ENCODE measurements at regions not wholly inside any gene's neighbourhood (a gene's known extent, or its start where the extent isn't known, plus 50 kb on each side); places are given as distances from the start of the nearest gene placed in this dataset.

DNA sequence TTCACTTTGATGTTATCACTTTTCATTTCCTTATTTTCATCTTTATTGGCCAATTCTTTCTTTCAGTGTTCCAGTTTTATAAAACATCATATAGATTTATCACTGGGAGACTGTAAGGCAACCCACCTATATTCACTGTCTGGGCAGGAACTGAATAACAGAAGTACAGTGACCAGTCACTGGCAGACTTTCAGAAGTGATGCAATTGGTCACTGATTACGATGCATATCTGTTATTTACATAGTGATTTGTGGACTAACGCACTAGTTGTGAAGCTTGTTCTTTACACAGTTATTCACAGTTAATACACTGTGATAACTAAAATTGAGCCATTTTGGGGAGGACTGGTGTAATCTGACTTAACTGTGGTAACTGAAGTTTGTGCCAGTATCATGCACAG is 190.2 kb upstream of the DPH6 start:
- no peak for DNase-seq

DNA sequence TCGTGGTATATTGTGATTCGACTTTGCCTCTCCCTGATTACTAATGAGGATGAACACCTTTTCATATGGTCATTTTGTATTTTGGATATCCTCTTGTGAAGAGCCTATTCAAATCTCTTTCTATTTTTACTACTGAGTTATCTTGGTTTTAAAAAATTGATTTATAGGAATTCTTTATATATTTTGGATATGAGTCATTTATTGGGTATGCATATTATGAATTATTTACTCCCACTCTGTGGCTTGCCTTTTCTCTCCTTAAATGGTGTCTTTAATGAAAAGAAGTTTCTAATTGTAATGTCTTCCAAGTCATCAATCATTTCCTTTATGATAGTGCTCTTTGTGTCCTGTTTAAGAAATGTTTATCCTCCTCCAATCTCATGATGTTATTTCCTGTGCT is 191.5 kb upstream of the DPH6 start:
- DNase-seq, result no peak

DNA sequence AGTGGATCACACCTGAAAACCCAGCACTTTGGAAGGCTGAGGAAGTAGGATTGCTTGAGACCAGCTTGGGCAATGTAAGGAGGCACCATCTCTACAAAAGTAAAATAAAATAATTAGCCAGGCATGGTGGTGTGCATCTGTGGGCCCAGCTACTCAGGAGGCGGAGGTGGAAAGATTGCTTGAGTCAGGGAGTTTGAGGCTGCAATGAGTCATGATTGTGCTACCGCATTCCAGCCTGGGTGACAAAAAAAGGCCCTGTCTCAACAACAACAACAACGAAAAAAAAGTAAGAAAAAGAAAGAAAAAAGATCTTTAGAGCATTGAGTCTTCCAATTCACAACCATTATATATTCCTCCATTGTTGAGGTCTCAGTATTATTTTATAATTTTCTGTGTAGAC is 192.4 kb upstream of the DPH6 start:
- no peak for DNase-seq

DNA sequence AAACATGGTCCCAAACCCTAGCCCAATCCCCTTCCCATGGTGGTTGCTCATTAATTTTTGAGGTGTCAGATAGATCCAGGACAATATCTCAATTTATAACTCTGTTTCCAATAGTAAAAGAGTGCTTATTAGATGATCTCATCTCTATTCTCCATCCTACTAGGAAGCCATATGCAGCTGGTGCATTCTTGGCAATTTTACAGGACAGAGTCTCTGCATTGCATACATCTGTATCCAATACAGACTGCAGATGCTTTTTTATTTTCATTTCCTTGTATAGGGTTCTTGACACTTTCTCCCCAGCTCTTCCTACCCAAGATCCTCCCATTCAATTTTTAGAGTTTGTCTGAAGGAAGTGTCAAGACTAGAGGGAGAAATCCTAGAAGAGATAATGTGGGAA is 194.8 kb upstream of the DPH6 start:
- no peak for DNase-seq

DNA sequence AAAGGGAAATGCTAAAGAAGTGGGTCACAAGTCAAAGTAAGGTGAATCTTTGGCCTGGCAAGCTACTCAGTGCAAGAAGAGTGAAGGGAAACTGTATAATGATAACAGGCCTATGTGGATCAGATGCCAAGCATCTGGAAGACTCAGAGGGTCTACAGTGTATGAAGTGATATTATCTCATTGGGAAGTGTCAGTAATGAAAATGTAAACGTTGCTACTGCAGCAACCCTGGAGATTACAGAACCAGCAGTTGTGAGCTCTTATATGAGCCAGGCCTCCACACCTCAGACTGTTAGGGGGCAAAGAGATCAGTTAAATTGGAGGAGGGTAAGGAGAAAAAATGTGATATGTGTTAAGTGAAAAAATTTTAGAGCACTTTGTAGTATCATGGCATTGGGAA is 195.4 kb upstream of the DPH6 start:
- no peak for DNase-seq

DNA sequence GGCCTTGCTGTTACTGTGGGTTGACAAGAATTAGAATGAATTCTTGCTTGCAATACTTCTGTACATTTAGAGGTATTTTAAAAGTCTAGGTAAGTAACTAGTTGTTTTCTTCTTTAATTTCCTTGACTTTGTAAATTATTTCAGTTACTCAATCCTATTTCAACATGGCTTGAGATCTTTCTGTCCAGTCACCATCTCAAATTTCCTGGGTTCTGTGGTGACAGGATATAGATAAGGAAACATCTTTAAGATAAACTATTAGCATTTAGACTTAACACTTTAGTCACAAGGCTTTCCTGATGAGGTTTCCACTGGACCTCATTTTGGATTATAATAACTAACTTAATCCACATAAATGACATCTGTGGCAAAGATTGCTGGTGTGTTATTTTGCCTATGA is 195.9 kb upstream of the DPH6 start:
- no peak for DNase-seq

DNA sequence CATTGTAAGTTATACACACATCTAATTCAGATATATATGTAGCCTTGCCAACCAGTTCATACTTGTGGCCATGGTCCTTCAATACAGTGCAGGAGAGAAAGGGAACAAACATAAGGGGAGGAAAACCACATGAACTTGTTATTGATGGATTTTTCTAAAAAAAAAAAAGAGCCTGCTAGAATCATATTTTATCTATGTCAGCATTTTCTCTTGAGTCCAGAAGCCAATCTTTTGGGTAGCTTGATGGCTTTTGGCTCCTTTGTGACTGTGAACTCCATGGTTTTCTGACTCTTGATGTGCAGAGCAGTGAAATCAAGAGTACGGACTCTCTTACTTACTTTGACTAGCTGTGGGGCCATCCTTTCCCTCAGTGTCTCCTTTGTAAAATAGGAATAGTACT is 197.4 kb upstream of the DPH6 start:
- no peak for DNase-seq

DNA sequence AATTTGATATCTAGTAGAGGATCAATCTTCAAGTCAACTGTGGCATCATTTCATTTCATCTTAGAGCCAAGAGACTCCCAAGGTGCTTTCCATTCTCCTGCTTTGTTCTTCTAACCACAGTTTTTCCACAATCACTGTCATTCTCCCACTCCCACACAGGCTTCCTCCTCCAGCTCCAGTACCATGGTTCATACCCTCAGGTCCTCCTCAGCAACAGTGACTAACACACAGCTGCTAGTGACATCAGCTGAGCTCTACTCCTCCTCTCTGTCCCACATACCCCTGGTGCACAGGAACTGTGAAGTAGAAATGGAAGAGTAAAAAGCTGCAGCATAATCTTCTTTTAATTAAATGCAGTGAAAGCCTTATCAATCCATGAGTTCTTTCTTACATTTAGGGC is 200.2 kb upstream of the DPH6 start:
- no peak for DNase-seq

DNA sequence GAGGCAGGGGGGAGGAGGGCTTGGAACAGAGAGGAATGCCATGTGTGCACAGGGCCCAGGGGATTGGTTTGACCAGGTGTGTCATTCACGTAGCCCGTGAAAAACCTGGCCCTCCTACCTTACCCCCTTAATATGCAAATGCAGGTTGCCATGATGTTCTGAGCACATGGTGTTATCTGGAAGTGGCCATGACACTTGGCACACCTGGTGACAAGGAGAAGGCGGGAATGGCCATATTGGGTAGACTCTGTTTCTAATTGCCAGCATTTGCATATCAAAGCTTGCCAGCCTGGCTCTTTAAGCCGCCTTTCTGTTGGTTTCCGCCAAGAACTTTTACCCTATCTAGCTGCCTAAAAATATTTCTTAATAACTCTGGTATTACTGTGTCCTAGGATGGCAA is 202.1 kb upstream of the DPH6 start:
- no peak for DNase-seq

DNA sequence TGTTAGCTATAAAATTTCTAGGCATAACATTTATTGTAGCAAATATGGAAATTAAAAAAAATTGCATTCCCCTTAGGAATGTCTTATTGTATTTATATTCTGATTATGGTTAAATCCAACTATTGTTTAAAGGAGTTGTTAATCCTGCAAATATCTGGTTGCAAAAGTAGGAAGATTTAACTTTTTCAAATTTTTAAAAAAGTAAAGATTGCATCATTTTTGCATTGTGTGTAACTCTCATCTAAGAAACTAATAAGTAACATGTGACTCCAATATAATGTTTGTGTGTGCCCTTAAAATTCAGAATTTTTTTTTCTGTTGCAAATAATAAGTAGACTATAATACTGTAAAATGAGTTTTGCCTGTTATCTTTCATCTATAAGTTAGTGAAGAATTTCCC is 204.1 kb upstream of the DPH6 start:
- no peak for DNase-seq

DNA sequence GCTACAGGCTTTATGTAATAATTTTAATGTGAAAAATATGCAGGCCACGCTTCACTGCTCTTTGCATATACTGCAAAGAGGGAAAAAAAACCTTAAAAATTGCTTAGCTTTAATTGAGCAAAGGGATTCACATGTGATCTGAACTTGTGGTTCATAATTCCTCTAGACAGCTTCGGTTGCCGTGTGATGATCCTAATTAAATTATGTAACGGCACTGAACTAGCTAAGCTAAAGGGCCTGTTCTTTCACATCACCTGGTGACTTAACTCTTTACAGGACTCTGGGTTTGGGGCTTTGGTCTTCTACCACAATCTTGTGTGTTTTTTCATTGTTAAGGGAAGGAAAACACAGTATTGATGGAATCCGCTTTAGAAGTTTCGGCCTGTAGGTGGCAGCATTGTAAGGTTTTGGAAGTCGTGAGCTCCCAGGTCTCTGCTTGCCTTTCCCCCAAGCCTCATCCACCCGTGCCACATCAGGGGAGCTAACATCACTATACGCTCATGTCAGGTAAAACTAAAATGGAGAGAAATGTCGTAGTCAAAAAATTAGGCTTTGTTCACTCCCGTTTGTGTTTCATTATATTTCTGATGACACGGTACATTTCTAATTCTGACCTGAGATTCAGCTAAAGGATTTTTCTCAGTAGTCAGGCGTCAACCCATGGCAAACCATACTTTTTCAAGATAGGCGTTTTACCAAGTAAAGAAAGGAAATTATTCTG is 205.6 kb upstream of the DPH6 start:
- no peak for DNase-seq

DNA sequence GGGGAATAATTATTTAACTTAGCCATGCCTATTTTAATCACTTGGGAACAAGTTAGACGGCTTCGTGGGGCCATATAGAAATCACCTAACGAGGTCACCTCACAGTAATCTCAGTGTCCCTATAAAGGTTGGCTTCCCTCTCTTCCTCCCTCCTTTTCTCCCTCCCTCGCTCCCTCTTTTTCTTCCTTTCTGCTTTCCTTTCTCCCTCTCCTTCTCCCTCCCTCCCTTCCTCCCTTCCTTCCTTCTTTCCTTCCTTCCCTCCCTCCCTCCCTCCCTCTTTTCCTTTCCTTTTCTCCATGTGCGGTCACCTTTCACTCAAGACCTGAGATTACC is 206.1 kb upstream of the DPH6 start:
- DNase-seq, result no peak

DNA sequence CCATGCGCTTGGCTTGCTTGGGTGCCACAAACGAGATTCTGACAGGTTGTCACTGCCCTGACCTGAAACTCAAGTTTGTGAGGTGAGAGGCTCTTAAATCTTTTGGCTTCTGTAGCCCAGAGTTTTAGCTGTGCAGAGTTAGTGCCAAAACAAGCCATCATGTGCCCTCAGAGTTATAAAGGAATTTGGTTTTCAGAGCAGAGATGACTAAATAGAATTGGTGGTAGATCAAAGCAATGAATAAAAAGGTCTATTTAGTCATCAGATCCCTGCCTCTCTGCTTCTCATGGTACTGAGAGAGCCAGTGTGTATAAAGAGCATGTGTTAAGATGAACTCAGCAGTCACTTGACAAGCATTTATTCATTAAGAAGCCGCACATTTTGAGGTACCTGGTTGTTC is 207.5 kb upstream of the DPH6 start:
- DNase-seq, result no peak

DNA sequence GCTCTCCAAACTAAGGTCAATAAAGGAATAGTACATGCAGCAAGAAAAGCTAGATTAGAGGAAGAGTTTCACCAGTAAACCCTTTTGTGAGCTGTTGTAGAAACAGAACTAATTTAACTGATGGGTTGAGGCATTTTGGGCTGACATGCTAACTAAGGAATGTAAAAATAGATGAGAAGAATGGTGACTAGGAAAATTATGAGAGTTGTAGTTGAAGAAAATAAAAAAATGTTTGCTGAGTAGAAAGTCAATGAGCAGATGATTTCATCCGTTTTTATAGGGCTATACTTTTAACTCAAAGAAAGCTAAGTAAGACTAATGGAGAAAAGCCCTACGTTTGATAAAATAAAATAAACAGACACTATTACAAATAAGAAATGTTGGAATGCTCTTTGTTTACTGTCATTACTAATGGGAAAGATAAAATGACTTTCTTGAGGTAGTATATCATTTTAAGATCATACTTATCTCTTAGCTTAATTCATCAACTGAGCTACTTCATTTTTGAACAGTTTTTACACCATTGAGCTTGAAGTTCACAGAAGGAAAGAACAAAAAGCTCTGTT is 209.4 kb upstream of the DPH6 start:
- DNase-seq, result no peak

DNA sequence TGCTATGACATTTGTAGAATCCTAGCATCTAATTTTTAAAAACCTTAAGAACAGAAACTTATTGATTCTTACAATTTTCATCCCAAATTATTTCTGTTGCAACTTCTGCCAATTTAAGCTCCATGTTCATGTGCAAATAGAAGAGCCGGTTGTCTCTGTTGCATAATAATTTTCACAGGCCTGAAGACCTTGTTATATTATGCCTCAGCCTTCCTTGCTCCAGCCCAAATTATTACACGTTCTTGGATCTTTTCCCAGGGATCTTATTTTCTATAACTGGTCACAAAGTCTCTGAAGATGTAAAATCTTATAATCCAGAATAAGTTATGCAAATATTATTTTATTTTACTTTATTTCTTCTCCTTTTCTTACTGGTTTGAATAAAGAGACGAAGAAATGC is 210.7 kb upstream of the DPH6 start:
- DNase-seq, result no peak

DNA sequence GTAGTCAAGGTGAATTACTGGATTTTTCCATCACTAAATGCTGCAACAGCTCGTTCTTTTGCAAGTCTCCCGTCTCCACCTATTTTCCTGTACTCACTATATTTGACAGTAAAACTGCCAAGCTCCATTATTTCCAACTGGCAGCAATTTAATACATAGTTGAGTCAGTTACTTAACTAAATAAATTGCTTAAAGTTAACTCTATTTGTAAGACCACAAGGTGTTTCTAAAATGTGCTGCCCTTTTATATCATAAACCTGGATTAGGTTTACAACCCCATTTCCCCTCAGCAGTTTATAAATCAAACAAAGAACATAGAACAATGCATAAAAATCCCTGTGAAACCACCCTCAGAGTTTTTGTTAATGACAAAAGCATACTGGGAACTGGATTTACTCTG is 211.4 kb upstream of the DPH6 start:
- DNase-seq, result no peak

DNA sequence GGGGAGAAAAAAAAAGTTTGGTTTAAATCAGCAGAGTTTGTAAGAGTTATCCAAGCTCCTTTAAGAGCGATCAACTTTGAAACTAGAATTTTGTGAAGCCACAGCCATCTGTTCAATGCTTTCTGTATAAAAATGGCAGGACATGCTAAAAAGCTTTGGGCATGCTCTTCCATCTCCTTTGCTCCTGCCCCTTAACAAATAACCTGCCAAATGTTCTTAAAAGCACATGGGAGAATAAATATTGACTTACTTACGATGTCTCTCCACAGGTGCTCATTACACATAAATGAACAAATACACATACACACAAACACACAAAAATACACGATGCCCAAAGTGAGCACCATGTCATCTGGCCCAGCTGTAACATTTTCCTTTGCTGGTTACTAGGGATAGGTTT is 211.8 kb upstream of the DPH6 start:
- no peak for DNase-seq

DNA sequence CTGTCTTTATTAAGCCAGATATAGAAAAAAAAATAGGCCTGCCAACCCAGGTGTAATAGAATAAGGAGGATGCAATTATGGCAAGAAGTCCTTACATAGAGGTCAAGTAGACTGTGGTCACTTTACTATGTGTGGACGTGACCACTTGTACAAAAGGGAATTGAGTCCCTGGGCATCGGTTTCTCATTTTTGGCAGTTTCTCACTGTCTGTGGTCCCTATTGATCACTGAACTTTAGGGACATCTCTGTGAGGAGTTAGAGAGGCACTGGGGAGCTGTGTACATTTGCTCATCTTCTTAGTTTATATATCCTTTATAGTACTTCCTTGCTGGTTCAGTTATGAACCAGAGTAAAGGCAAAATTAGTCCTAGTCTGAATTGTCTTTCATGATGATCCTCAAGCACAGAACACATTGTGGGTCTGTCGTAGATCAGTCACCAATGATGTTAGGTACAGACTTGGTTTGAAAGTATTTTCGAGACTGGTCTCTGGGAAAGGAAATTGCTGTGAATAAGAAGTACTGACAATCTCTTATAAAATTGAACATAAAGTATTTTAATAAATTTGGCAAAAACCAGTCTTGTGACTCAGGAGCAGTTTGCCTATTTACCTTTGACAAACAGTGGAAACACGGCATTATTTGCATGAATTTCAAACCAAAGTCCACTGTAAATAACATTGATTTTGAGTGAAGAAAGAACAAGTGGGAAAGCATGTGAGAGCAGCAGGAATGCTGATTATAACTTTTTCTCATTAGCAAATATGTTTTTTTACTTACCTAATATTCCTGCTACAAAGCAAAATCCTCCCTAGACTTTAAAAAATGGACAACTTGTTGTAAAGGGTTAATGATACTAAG is 218.9 kb upstream of the DPH6 start:
- no peak for DNase-seq

DNA sequence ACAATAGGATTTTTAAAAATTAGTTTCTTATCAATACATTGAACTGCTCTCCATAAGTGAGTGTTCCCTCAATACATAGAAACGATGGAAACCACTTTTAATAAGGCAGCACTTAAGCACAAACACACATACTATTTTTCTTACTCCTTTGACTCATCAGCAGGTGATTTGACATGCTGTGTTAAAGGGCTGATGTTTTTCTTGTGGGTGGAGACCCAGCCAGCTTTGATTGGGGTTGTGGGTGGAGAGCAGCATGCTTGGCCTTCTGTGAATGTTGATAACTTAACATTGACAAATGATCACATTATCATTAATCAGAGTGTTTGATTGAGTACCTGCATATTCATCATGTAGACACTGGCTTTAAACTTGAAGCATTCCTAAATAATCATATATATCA is 223.0 kb upstream of the DPH6 start:
- no peak for DNase-seq

DNA sequence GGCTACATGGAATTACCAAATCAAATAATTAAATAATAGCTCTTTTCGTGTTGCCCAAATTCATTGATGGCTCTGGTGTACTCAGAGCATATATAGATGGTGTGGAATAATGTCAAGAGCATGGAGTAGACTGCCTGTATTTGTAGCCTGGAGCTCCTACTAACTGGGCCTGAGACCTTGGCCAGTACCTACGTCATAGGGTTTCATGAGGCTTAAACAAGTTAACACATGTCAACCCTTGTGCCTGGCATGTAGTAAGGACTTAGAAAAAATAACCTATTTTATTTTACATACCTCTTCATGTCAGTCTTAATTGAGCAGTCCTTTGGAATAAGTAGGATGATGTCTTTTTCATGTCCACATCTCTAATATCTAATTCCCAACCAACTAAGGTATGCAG is 223.7 kb upstream of the DPH6 start:
- DNase-seq, result no peak

DNA sequence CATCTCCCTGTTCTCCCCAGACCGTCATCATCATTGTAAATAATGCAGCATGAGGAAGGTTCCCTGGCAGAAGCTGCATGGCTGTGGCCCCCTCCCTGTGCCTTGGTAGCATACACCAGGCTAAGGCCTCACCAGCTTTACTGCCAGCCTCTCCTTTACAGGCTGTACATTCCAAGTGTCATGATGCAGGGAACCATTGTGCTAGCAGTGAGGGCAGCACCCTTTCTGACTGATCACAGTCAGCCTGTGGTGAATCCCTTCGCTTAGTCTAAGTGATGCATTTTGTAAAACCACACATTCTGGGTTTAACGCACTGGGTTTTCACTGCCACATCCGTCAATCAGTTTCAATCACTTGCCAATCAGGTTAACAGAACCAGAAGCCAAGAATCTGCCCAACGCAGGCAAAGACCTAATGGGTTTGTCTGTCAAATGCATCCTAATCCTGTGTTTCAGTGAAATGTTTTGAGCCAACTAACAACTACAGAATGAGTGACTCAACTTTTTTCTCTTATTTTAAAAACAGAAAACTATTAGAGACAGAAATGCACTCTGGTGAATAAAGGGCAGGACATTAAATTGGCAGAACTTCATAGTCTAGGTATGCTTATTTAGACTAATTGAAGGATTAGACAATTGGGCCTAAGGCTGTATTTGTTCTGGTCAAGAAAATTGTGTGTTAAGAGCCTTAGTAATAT is 225.9 kb upstream of the DPH6 start:
- no peak for DNase-seq

DNA sequence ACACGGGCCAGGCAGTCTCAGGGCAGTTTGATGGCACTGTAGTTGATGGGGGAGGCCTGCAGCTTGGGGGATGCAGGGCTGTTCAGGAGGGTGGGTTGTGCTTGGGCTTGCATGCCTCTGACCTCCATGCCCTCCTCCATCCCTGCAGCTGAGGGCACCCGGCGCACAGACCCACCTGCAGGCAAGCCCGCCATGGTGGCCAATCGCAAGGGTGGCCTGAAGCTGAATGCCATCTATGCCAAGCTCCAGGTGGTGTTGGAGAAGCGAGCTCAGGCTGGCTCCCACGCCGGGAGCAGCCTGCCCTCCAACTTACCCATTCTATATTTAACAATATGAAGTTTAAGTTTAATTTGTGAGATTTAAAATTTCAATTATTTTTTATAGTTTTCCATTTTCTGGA is 228.7 kb upstream of the DPH6 start:
- DNase-seq, result no peak

DNA sequence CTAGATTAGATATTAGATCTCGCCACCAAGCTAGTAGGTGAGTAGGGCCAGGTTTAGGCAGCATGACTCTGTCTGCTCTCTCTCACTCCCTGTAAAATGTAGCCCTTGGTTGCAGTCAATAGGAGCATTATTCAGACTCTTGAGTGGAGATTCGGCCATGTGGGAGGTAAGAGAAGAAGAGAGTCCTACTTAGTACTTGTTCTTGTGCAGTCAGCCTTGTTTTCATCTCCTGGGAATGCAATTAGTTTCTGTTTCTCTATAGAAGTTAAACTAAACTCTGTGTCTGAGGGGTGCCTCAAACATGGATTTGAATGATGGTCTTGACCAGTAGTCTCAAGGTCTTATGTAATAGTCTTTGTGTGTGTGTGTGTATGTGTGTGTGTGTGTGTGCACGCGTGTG is 229.5 kb upstream of the DPH6 start:
- DNase-seq, result no peak

DNA sequence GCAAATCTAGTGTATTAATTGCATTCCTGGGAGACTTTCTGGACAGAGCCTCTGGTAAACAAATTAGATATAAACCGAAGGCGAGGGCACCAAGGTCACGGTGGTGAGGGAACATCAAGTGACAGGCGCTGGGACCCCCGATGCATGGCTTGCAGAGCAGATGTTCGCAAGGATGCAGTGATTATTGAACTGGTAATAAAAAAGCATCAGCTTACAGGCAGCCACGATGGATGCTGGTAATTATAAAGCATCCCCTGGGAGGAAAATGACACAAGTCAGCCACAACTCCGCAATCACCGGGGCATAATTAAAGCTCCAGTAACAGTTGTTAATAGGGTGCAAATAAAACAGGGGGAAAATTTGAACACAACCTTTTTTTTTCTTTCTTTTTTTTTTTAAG is 231.1 kb upstream of the DPH6 start:
- DNase-seq, result no peak
